Esophagus muscularis mucosa (tissue), 3 donors: ENCODE measurements at regions not wholly inside any gene's neighbourhood (a gene's known extent, or its start where the extent isn't known, plus 50 kb on each side); places are given as distances from the start of the nearest gene placed in this dataset.

ENCODE experiments used
- CTCF ChIP-seq, 3 experiments: fragments of 200-600 bp in 2 of 3; fragments of 450-650 bp in 1 of 3; sonication (generic) in 2 of 3; IDR thresholded peaks; one replicate each; pipeline ENCODE4 v1.5.1; 2017 to 2019; ENCODE audit warnings: antibody characterized with exemption in 3 of 3, mild to moderate bottlenecking in 2 of 3, moderate library complexity in 1 of 3
- POLR2A ChIP-seq: fragments of 450-650 bp; IDR thresholded peaks from one replicate; pipeline ENCODE4 v1.6.1; 2017; ENCODE audit warnings: antibody characterized with exemption, moderate library complexity, mild to moderate bottlenecking, low read depth
- POLR2AphosphoS5 ChIP-seq, 2 donors: sonication (generic); formaldehyde crosslinking; IDR thresholded peaks; one replicate each; pipeline ENCODE4 v1.6.1; 2017; ENCODE audit warnings: antibody characterized with exemption in 2 of 2

DNA sequence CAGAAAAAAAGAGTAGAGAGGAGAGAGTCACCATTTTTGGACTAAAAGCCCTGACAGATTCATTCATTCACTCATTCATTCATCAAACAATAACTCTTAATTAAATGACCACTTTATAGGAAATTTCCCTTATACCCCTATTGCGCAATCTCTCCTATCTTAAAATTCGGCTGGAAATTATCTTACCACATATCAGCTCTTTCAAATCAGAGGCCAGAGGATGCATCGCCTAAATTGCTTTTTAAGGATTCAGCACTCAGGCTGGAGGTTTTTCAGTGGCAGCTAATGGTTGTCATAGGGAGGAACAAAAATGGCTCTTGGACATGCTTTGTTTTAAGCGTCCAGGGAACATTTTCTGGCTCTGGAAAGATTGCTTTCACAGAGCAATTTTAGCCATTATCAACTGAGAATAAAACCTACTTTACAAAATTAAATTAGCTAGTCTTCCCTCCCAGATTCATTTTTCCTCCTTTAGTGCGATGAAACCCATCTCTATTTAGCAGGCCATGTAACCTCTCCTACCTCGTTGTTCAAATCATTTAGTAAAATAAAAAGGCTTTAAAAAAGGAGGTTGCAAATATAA is 115.2 kb downstream of the OLFM4 start:
- TF ChIP-seq POLR2A (no peak), CTCF (IDR thresholded peaks at IDR 0.05) (no peak), POLR2AphosphoS5 (IDR thresholded peaks at IDR 0.05) (no peak)
